Smooth muscle cell (in vitro differentiated cells): ENCODE measurements at regions not wholly inside any gene's neighbourhood (a gene's known extent, or its start where the extent isn't known, plus 50 kb on each side); places are given as distances from the start of the nearest gene placed in this dataset.

Experiments
- DNase-seq: peaks from one replicate; lab custom pipeline; 2025; ENCODE audit not compliant: unreplicated experiment; lab: John Stamatoyannopoulos, UW
- H2AFZ ChIP-seq: fragments of 200-600 bp; sonication (generic); 2 replicates; pipeline ENCODE4 v1.6.0; 2016; ENCODE audit warnings: antibody characterized with exemption, low read depth, mild to moderate bottlenecking
- H3F3A ChIP-seq: fragments of 200-600 bp; sonication (generic); 2 replicates; pipeline ENCODE4 v1.6.0; 2017; ENCODE audit warnings: antibody characterized with exemption, low read depth
- H3K27ac ChIP-seq: fragments of 200-600 bp; sonication (generic); 2 replicates; pipeline ENCODE4 v1.5.1; 2016; ENCODE audit warnings: low read depth, mild to moderate bottlenecking
- H3K27me3 ChIP-seq: fragments of 200-600 bp; sonication (generic); 2 replicates; pipeline ENCODE4 v1.6.1; 2016; ENCODE audit warnings: low read depth, mild to moderate bottlenecking
- H3K36me3 ChIP-seq: fragments of 200-600 bp; sonication (generic); 2 replicates; pipeline ENCODE4 v1.5.1; 2016; ENCODE audit warnings: low read depth
- H3K4me1 ChIP-seq: fragments of 200-600 bp; sonication (generic); 2 replicates; pipeline ENCODE4 v1.5.1; 2016; ENCODE audit warnings: low read depth
- H3K4me2 ChIP-seq: fragments of 200-600 bp; sonication (generic); 2 replicates; pipeline ENCODE4 v1.6.0; 2016; ENCODE audit warnings: mild to moderate bottlenecking
- H3K4me3 ChIP-seq: fragments of 200-600 bp; sonication (generic); 2 replicates; pipeline ENCODE4 v1.5.1; 2016; ENCODE audit warnings: mild to moderate bottlenecking
- H3K79me2 ChIP-seq: fragments of 200-600 bp; sonication (generic); 2 replicates; pipeline ENCODE4 v1.6.0; 2016; ENCODE audit warnings: low read depth, mild to moderate bottlenecking
- H3K9ac ChIP-seq: fragments of 200-600 bp; sonication (generic); 2 replicates; pipeline ENCODE4 v1.6.0; 2016; ENCODE audit warnings: low read depth
- H3K9me3 ChIP-seq: fragments of 200-600 bp; sonication (generic); replicated peaks from 2 replicates; pipeline ENCODE4 v1.5.1; 2016; ENCODE audit warnings: low read depth
- H4K20me1 ChIP-seq: fragments of 200-600 bp; sonication (generic); 2 replicates; pipeline ENCODE4 v1.6.0; 2016; ENCODE audit warnings: low read depth
- WGBS: methylation state at CpG from one replicate; pipeline ENCODE4 v1.1.7; 2016; ENCODE audit warnings: low lambda C conversion rate; 5-methylcytosine and 5-hydroxymethylcytosine counted together
- TF ChIP-seq, protein P1 (sequence below): fragments of 200-600 bp; sonication (generic); IDR thresholded peaks from 2 replicates; pipeline ENCODE4 v1.5.1; 2017; ENCODE audit warnings: borderline replicate concordance, mild to moderate bottlenecking, antibody characterized with exemption; ENCODE audit not compliant: insufficient read depth, poor library complexity, severe bottlenecking

DNA sequence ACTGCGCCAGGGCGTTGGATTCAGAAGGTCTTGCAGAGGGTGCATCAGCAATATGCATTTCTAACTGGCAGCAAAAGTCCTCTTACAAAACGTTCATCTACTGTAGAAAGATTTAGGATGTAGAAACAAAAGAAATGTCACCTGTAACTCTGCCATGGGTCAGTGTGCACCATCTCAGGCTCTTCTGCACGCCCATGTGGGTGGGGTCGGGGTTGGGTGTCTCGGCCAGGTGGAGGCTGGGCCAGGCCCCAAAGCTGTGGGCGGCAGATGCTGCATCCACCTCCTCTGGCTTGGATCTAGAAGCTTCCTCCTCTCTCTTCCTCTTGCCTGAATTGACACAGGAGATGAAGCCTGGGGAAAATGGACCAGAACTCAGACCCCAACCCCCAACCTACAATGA is 111.3 kb upstream of the PPP2R2D start:
- Histone ChIP-seq H3K27ac (no peak overlapping the region), H2AFZ (no peak overlapping the region), H3K4me2 (no peak overlapping the region), H3K4me1 (no peaks in the 10 kb centered on the region), H3K79me2 (no peaks in the 10 kb centered on the region), H4K20me1 (no peaks in the 10 kb centered on the region), H3F3A (no peaks in the 10 kb centered on the region), H3K27me3 (no peaks in the 10 kb centered on the region), H3K9me3 (no peaks in the 10 kb centered on the region), H3K9ac (no peak overlapping the region), H3K36me3 (no peaks in the 10 kb centered on the region), H3K4me3 (no peak overlapping the region)
- TF ChIP-seq, protein P1, sequence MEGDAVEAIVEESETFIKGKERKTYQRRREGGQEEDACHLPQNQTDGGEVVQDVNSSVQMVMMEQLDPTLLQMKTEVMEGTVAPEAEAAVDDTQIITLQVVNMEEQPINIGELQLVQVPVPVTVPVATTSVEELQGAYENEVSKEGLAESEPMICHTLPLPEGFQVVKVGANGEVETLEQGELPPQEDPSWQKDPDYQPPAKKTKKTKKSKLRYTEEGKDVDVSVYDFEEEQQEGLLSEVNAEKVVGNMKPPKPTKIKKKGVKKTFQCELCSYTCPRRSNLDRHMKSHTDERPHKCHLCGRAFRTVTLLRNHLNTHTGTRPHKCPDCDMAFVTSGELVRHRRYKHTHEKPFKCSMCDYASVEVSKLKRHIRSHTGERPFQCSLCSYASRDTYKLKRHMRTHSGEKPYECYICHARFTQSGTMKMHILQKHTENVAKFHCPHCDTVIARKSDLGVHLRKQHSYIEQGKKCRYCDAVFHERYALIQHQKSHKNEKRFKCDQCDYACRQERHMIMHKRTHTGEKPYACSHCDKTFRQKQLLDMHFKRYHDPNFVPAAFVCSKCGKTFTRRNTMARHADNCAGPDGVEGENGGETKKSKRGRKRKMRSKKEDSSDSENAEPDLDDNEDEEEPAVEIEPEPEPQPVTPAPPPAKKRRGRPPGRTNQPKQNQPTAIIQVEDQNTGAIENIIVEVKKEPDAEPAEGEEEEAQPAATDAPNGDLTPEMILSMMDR = no peak
- 93% methylated on average over 7 of the region's 7 CpGs for WGBS
- DNase-seq = no peak

DNA sequence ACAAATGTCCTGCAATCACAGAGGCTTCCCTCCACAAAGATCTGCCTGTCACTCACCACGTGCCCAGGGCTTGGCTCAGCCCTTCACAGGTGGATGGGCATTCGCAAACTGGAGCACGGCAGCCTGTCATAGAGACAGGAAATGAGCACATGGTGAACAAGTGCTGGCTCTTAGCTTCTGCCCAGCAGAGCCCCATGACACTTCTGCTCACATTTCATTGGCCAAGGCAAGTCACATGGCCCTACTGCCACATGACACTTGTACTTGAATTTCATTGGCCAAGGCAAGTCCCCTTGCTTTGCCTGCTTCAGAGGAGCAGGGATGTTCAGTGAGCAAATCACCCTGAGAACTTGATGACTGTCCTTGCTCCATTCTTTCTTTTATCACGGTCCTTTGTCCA is 110.8 kb upstream of the PPP2R2D start:
- no peaks in the 10 kb centered on the region for H3K79me2 ChIP-seq
- H3K27ac ChIP-seq = no peak overlapping the region
- H4K20me1 ChIP-seq = no peaks in the 10 kb centered on the region
- no peaks in the 10 kb centered on the region for H3K4me1 ChIP-seq
- TF ChIP-seq, protein P1 = no peak
- H3F3A ChIP-seq = no peaks in the 10 kb centered on the region
- H2AFZ ChIP-seq = no peak overlapping the region
- no peak overlapping the region for H3K9ac ChIP-seq
- H3K4me3 ChIP-seq = no peak overlapping the region
- no peaks in the 10 kb centered on the region for H3K36me3 ChIP-seq
- H3K9me3 ChIP-seq = no peaks in the 10 kb centered on the region
- WGBS = 93% methylated on average over 4 of the region's 4 CpGs
- H3K4me2 ChIP-seq = no peak overlapping the region
- no peaks in the 10 kb centered on the region for H3K27me3 ChIP-seq
- DNase-seq = no peak

DNA sequence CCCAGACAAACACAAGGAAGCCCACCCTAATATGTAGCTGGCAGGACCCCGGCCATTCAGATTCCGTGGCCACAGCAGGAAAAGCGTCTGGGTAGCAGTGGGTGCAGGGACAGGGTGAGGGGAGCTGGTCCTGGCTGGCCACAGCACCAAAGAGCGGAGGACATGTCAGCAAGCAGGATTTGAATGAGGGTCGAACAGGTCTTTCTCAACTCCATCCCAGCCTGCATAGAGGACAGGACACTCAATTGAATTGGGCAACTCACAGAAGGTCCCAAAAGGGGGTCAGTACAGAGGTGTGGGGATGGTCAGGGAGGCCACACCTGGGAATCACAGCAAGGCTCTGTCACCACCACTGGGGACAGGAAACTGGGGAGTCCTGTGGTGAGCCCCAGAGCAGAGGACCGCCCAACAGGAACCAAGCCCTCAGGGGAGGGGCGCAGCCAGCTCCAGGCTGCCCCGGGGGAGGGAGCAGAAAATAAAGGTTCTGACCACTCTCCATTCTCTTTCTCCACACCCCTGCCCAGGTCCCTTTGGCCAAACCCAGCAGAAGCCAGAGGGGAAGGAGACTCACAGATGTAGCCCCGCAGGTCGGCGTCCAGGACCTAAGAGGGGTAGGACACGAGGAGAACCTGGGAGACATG is 108.7 kb upstream of the PPP2R2D start:
- H3K4me3 ChIP-seq = no peak overlapping the region
- TF ChIP-seq, protein P1 = no peak
- H2AFZ ChIP-seq = no peak overlapping the region
- H3K9me3 ChIP-seq = no peaks in the 10 kb centered on the region
- H3K27me3 ChIP-seq = no peaks in the 10 kb centered on the region
- 87% methylated on average over 12 of the region's 12 CpGs for WGBS
- no peak overlapping the region for H3K9ac ChIP-seq
- H3K4me2 ChIP-seq = no peak overlapping the region
- no peaks in the 10 kb centered on the region for H3F3A ChIP-seq
- no peaks in the 10 kb centered on the region for H4K20me1 ChIP-seq
- no peaks in the 10 kb centered on the region for H3K36me3 ChIP-seq
- no peak overlapping the region for H3K27ac ChIP-seq
- H3K4me1 ChIP-seq = no peaks in the 10 kb centered on the region
- DNase-seq = no peak
- H3K79me2 ChIP-seq = no peaks in the 10 kb centered on the region

DNA sequence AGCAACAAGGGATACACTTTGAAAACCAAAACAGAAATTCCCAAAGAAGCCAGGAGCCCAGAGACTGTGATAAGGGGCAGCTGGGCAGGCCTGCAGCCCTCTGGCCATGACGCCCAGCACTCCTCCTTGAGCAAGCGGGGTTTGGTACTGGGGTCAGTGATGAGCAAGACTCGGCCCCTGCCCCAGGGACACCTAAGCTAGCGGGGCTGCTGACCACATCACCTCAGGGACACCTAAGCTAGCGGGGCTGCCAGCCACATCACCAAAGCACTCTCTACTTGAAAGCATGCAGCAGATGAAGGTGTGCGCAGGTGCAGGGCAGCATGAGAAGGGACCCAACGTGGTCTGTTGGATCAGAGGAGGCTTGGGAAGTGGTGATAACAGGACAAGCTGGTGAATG is 108.0 kb upstream of the PPP2R2D start:
- H3F3A ChIP-seq = no peaks in the 10 kb centered on the region
- WGBS = 88% methylated on average over 7 of the region's 7 CpGs
- H3K4me1 ChIP-seq = no peaks in the 10 kb centered on the region
- H3K36me3 ChIP-seq = no peaks in the 10 kb centered on the region
- DNase-seq = no peak
- no peaks in the 10 kb centered on the region for H3K79me2 ChIP-seq
- no peak overlapping the region for H3K4me2 ChIP-seq
- no peaks in the 10 kb centered on the region for H4K20me1 ChIP-seq
- H3K27ac ChIP-seq = no peak overlapping the region
- H2AFZ ChIP-seq = no peak overlapping the region
- H3K4me3 ChIP-seq = no peak overlapping the region
- no peaks in the 10 kb centered on the region for H3K9me3 ChIP-seq
- H3K27me3 ChIP-seq = no peaks in the 10 kb centered on the region
- no peak overlapping the region for H3K9ac ChIP-seq
- TF ChIP-seq, protein P1 = no peak
